Smooth muscle cell (in vitro differentiated cells): ENCODE measurements at regions not wholly inside any gene's neighbourhood (a gene's known extent, or its start where the extent isn't known, plus 50 kb on each side); places are given as distances from the start of the nearest gene placed in this dataset.
"Not testable (repeated sequence)": the region's sequence is repeated elsewhere in the genome, so short reads cannot be mapped to it uniquely, and the experiment has no call there.

Experiments used
- DNase-seq: peaks from one replicate; lab custom pipeline; 2025; ENCODE audit not compliant: unreplicated experiment; lab: John Stamatoyannopoulos, UW
- H2AFZ ChIP-seq: fragments of 200-600 bp; sonication (generic); 2 replicates; pipeline ENCODE4 v1.6.0; 2016; ENCODE audit warnings: antibody characterized with exemption, low read depth, mild to moderate bottlenecking
- H3F3A ChIP-seq: fragments of 200-600 bp; sonication (generic); 2 replicates; pipeline ENCODE4 v1.6.0; 2017; ENCODE audit warnings: antibody characterized with exemption, low read depth
- H3K27ac ChIP-seq: fragments of 200-600 bp; sonication (generic); 2 replicates; pipeline ENCODE4 v1.5.1; 2016; ENCODE audit warnings: low read depth, mild to moderate bottlenecking
- H3K27me3 ChIP-seq: fragments of 200-600 bp; sonication (generic); 2 replicates; pipeline ENCODE4 v1.6.1; 2016; ENCODE audit warnings: low read depth, mild to moderate bottlenecking
- H3K36me3 ChIP-seq: fragments of 200-600 bp; sonication (generic); 2 replicates; pipeline ENCODE4 v1.5.1; 2016; ENCODE audit warnings: low read depth
- H3K4me1 ChIP-seq: fragments of 200-600 bp; sonication (generic); 2 replicates; pipeline ENCODE4 v1.5.1; 2016; ENCODE audit warnings: low read depth
- H3K4me2 ChIP-seq: fragments of 200-600 bp; sonication (generic); 2 replicates; pipeline ENCODE4 v1.6.0; 2016; ENCODE audit warnings: mild to moderate bottlenecking
- H3K4me3 ChIP-seq: fragments of 200-600 bp; sonication (generic); 2 replicates; pipeline ENCODE4 v1.5.1; 2016; ENCODE audit warnings: mild to moderate bottlenecking
- H3K79me2 ChIP-seq: fragments of 200-600 bp; sonication (generic); 2 replicates; pipeline ENCODE4 v1.6.0; 2016; ENCODE audit warnings: low read depth, mild to moderate bottlenecking
- H3K9ac ChIP-seq: fragments of 200-600 bp; sonication (generic); 2 replicates; pipeline ENCODE4 v1.6.0; 2016; ENCODE audit warnings: low read depth
- H3K9me3 ChIP-seq: fragments of 200-600 bp; sonication (generic); replicated peaks from 2 replicates; pipeline ENCODE4 v1.5.1; 2016; ENCODE audit warnings: low read depth
- H4K20me1 ChIP-seq: fragments of 200-600 bp; sonication (generic); 2 replicates; pipeline ENCODE4 v1.6.0; 2016; ENCODE audit warnings: low read depth
- CTCF ChIP-seq: fragments of 200-600 bp; sonication (generic); IDR thresholded peaks from 2 replicates; pipeline ENCODE4 v1.5.1; 2017; ENCODE audit warnings: borderline replicate concordance, mild to moderate bottlenecking, antibody characterized with exemption; ENCODE audit not compliant: insufficient read depth, poor library complexity, severe bottlenecking
- WGBS: methylation state at CpG from one replicate; pipeline ENCODE4 v1.1.7; 2016; ENCODE audit warnings: low lambda C conversion rate; 5-methylcytosine and 5-hydroxymethylcytosine counted together

- Histone ChIP-seq H3K36me3 (no peaks in the 10 kb centered on the region), H3F3A (peaks cover 4% of the 10 kb centered on the region), H3K4me2 (no peak overlapping the region), H3K4me3 (no peak overlapping the region), H3K79me2 (no peaks in the 10 kb centered on the region), H3K9me3 (no peaks in the 10 kb centered on the region), H4K20me1 (no peaks in the 10 kb centered on the region), H3K4me1 (no peaks in the 10 kb centered on the region), H3K9ac (no peak overlapping the region), H3K27me3 (no peaks in the 10 kb centered on the region), H2AFZ (no peak overlapping the region), H3K27ac (no peak overlapping the region)
- TF ChIP-seq CTCF = no peak
- DNase-seq = no peak
- WGBS = 77% methylated on average over 2 of the region's 2 CpGs
Observed at GRCh38 chr1:172941945-172942344, 108.8 kb downstream of the TNFSF18 start.

- H3K9ac ChIP-seq, H3K27ac ChIP-seq, H3K4me1 ChIP-seq, H3F3A ChIP-seq, H3K4me3 ChIP-seq, H3K4me2 ChIP-seq, H3K27me3 ChIP-seq, H4K20me1 ChIP-seq, H3K9me3 ChIP-seq, H3K36me3 ChIP-seq, H2AFZ ChIP-seq, H3K79me2 ChIP-seq, DNase-seq: not testable (repeated sequence)
- 89% methylated on average over 2 of the region's 2 CpGs for WGBS
Observed at GRCh38 chr1:172943138-172943537, 107.6 kb downstream of the TNFSF18 start.

- Histone ChIP-seq H3K9me3 (no peaks in the 10 kb centered on the region), H3K4me2 (no peak overlapping the region), H2AFZ (no peak overlapping the region), H3K9ac (no peak overlapping the region), H3K4me3 (no peak overlapping the region), H3K27me3 (no peaks in the 10 kb centered on the region), H3K27ac (no peak overlapping the region), H3F3A (peaks cover 5% of the 10 kb centered on the region), H3K79me2 (no peaks in the 10 kb centered on the region), H3K36me3 (no peaks in the 10 kb centered on the region), H3K4me1 (peaks cover 4% of the 10 kb centered on the region), H4K20me1 (no peaks in the 10 kb centered on the region)
- no peak for TF ChIP-seq CTCF
- no peak for DNase-seq
Observed at GRCh38 chr1:172944931-172945330, 105.8 kb downstream of the TNFSF18 start.

- no peaks in the 10 kb centered on the region for H3K9me3 ChIP-seq
- peaks cover 7% of the 10 kb centered on the region for H3K4me1 ChIP-seq
- peaks cover 5% of the 10 kb centered on the region for H3F3A ChIP-seq
- no peaks in the 10 kb centered on the region for H4K20me1 ChIP-seq
- H2AFZ ChIP-seq = no peak overlapping the region
- H3K9ac ChIP-seq = no peak overlapping the region
- H3K27me3 ChIP-seq = no peaks in the 10 kb centered on the region
- DNase-seq = no peak
- 94% methylated on average over 2 of the region's 2 CpGs for WGBS
- no peak for TF ChIP-seq CTCF
- no peak overlapping the region for H3K4me2 ChIP-seq
- H3K4me3 ChIP-seq = no peak overlapping the region
- H3K27ac ChIP-seq = peak overlapping the region; percentile 80
- H3K36me3 ChIP-seq = no peaks in the 10 kb centered on the region
- H3K79me2 ChIP-seq = no peaks in the 10 kb centered on the region
Observed at GRCh38 chr1:172946814-172947507, 103.8 kb downstream of the TNFSF18 start.
